Endothelial cell of umbilical vein (primary cell): ENCODE measurements at regions not wholly inside any gene's neighbourhood (a gene's known extent, or its start where the extent isn't known, plus 50 kb on each side); places are given as distances from the start of the nearest gene placed in this dataset.

Source experiments
- BruUV-seq: library from RNA; stranded (reverse); fragments of 400-500 nt; replicated peaks from 2 replicates; lab custom pipeline; 2021; lab: Mats Ljungman, UMichigan
- CTCF ChIA-PET: fragments of 300-600, 350-600 bp; sonication (Branson Sonifier 250); formaldehyde crosslinking; loops from one replicate; lab custom pipeline; 2021; ENCODE audit warnings: antibody characterized with exemption, inconsistent platforms; lab: Charles Lee
- POLR2A ChIA-PET: fragments of 300-600, 350-600 bp; sonication (Branson Sonifier 250); formaldehyde crosslinking; loops from one replicate; lab custom pipeline; 2021; ENCODE audit warnings: antibody characterized with exemption, inconsistent platforms; lab: Charles Lee
- DNase-seq: peaks from one replicate; pipeline ENCODE4 v3.0.0-alpha.2; 2011; ENCODE audit warnings: low read depth, low spot score
- FAIRE-seq: peaks from 2 replicates; lab custom pipeline; 2011; peaks lifted over from hg19 to GRCh38; lab: Jason Lieb, UNC
- H2AFZ ChIP-seq: 2 replicates; pipeline ENCODE4 v1.6.0; 2012; ENCODE audit warnings: low read depth, low read length, control low read depth, inconsistent platforms
- H3K27ac ChIP-seq: 2 replicates; pipeline ENCODE4 v1.5.1; 2011; ENCODE audit warnings: low read depth, mild to moderate bottlenecking, control low read depth, low read length, moderate library complexity; ENCODE audit not compliant: insufficient read depth
- H3K27me3 ChIP-seq, 2 experiments: 2 replicates each; pipeline versions ENCODE4 v1.6.0 to v1.6.1; 2011; ENCODE audit warnings: low read length in 2 of 2, mixed read lengths in 1 of 2; ENCODE audit not compliant: control insufficient read depth in 2 of 2, insufficient read depth in 2 of 2
- H3K36me3 ChIP-seq, 2 experiments: 2 replicates in 1 of 2; 3 replicates in 1 of 2; pipeline ENCODE4 v1.5.1; 2011; ENCODE audit warnings: low read length in 2 of 2, mild to moderate bottlenecking in 1 of 2, moderate library complexity in 1 of 2; ENCODE audit not compliant: control insufficient read depth in 2 of 2, insufficient read depth in 2 of 2; ENCODE audit errors: extremely low read depth in 1 of 2
- H3K4me1 ChIP-seq: 3 replicates; pipeline ENCODE4 v1.5.1; 2011; ENCODE audit warnings: mild to moderate bottlenecking, low read length; ENCODE audit not compliant: control insufficient read depth, insufficient read depth; ENCODE audit errors: extremely low read depth
- H3K4me2 ChIP-seq: 2 replicates; pipeline ENCODE4 v1.6.1; 2011; ENCODE audit warnings: low read length, control low read depth, mixed read lengths; ENCODE audit not compliant: insufficient read depth
- H3K4me3 ChIP-seq, 3 experiments: fragments of 200-600 bp in 1 of 3; sonication (generic), shearing (Covaris generic) in 1 of 3; replicated peaks in 1 of 3; 2 replicates each; pipeline ENCODE4 v1.5.1; 2011 to 2016; ENCODE audit warnings: control low read depth in 3 of 3, low read length in 3 of 3, mild to moderate bottlenecking in 2 of 3, inconsistent platforms in 1 of 3, low read depth in 1 of 3, moderate library complexity in 1 of 3; ENCODE audit not compliant: insufficient read depth in 1 of 3
- H3K79me2 ChIP-seq: 2 replicates; pipeline ENCODE4 v1.6.0; 2012; ENCODE audit warnings: low read length, inconsistent platforms; ENCODE audit not compliant: control insufficient read depth, insufficient read depth
- H3K9ac ChIP-seq: replicated peaks from 2 replicates; pipeline ENCODE3; 2011; ENCODE audit warnings: low read length, control low read depth; ENCODE audit not compliant: insufficient read depth; ENCODE audit errors: extremely low read depth
- H3K9me1 ChIP-seq: replicated peaks from 3 replicates; pipeline ENCODE4 v1.6.0; 2011; ENCODE audit warnings: mild to moderate bottlenecking, low read length; ENCODE audit not compliant: control insufficient read depth, insufficient read depth; ENCODE audit errors: extremely low read depth
- H3K9me3 ChIP-seq: replicated peaks from 2 replicates; pipeline ENCODE4 v1.5.1; 2012; ENCODE audit warnings: low read length, inconsistent platforms; ENCODE audit not compliant: control insufficient read depth, insufficient read depth
- H4K20me1 ChIP-seq: replicated peaks from 2 replicates; pipeline ENCODE3; 2011; ENCODE audit warnings: mild to moderate bottlenecking, low read length; ENCODE audit not compliant: control insufficient read depth, insufficient read depth; ENCODE audit errors: extremely low read depth
- FOS ChIP-seq: IDR thresholded peaks from 2 replicates; pipeline ENCODE4 v1.6.1; 2011; ENCODE audit warnings: mild to moderate bottlenecking, low read length, moderate library complexity, borderline replicate concordance; ENCODE audit not compliant: insufficient read depth
- GATA2 ChIP-seq: IDR thresholded peaks from 2 replicates; pipeline ENCODE4 v1.7.0; 2011; ENCODE audit warnings: low read depth, mild to moderate bottlenecking, moderate library complexity, mixed read lengths, low read length; ENCODE audit not compliant: insufficient read length, insufficient read depth
- JUN ChIP-seq: IDR thresholded peaks from 2 replicates; pipeline ENCODE4 v1.6.1; 2011; ENCODE audit warnings: borderline replicate concordance, low read depth; ENCODE audit not compliant: insufficient read length, insufficient read depth
- MYC ChIP-seq: IDR thresholded peaks from one replicate; pipeline ENCODE4 v1.6.1; 2011; ENCODE audit warnings: mild to moderate bottlenecking, low read depth, low read length
- POLR2A ChIP-seq: IDR thresholded peaks from 2 replicates; pipeline ENCODE4 v1.6.1; 2012; ENCODE audit warnings: low read depth, mild to moderate bottlenecking, control low read depth, low read length
- POLR2AphosphoS5 ChIP-seq: IDR thresholded peaks from 2 replicates; pipeline ENCODE4 v1.6.1; 2012; ENCODE audit warnings: low read depth, mild to moderate bottlenecking, control low read depth, low read length, moderate library complexity; ENCODE audit not compliant: insufficient read depth
- dilution Hi-C: fragments of 300-500 bp; cut with MboI; formaldehyde crosslinking; loops from one replicate; pipeline ENCODE4 v1.15.0; 2019; ENCODE audit warnings: low sequenced_read_pairs; ENCODE audit not compliant: extremely low pct_ligation_motif_present
- intact Hi-C: fragments of 100-400 bp; cut with micrococcal nuclease; formaldehyde crosslinking; loops from one replicate; pipeline ENCODE4 v1.10.0; 2022
- TF ChIP-seq, protein P1 (sequence below), 2 donors: IDR thresholded peaks; 1 replicate in 1 of 2; 2 replicates in 1 of 2; pipeline ENCODE4 v1.5.1; 2011; ENCODE audit warnings: low read length in 2 of 2, mild to moderate bottlenecking in 2 of 2, moderate library complexity in 2 of 2, control low read depth in 1 of 2, inconsistent platforms in 1 of 2, low read depth in 1 of 2; ENCODE audit not compliant: insufficient read depth in 1 of 2; ENCODE audit errors: extremely low read depth in 1 of 2
- TF ChIP-seq, protein P2 (sequence below): IDR thresholded peaks from 2 replicates; pipeline ENCODE4 v1.6.1; 2011; ENCODE audit not compliant: insufficient read depth, insufficient read length

DNA sequence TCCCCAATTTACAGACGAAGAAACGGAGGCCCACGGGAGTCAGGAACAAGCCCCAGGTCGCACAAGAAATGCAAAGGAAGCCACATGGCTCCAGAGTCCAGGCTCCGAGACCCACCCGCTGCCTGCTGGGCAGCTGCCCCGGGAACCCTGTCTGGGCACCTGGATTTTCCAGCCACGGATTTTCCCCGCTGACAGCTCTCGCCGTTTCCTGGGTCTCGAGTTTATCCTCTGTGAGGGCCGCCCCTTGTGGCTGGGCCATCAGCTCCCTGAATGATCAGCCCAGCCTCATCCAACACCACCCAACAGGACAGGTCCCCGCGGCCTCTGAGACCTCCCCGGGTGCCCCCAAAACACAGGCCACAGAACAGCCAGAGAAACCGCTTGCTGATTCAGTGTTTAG lies 189.7 kb downstream of the BRD1 start:
- Histone ChIP-seq H3K27ac (no peak overlapping the region), H2AFZ (no peak overlapping the region), H3K27me3 (no peaks in the 10 kb centered on the region), H3K4me1 (no peaks in the 10 kb centered on the region), H3K36me3 (no peaks in the 10 kb centered on the region), H4K20me1 (no peaks in the 10 kb centered on the region), H3K9me3 (no peaks in the 10 kb centered on the region), H3K9me1 (no peaks in the 10 kb centered on the region), H3K4me2 (no peak overlapping the region), H3K4me3 (no peak overlapping the region), H3K9ac (no peak overlapping the region), H3K79me2 (no peaks in the 10 kb centered on the region)
- POLR2A ChIA-PET: interaction anchor here (0.6 kb wide), 1 partner anchor 272 kb away, joined by 3 read pairs; no protein-coding TSS in a partner anchor
- CTCF ChIA-PET: no interaction called here
- no TSS peak for BruUV-seq
- intact Hi-C loops (no loop called here), dilution Hi-C loops (no loop called here)
- FAIRE-seq (no peak), DNase-seq (no peak)
- TF ChIP-seq POLR2AphosphoS5: no peak

DNA sequence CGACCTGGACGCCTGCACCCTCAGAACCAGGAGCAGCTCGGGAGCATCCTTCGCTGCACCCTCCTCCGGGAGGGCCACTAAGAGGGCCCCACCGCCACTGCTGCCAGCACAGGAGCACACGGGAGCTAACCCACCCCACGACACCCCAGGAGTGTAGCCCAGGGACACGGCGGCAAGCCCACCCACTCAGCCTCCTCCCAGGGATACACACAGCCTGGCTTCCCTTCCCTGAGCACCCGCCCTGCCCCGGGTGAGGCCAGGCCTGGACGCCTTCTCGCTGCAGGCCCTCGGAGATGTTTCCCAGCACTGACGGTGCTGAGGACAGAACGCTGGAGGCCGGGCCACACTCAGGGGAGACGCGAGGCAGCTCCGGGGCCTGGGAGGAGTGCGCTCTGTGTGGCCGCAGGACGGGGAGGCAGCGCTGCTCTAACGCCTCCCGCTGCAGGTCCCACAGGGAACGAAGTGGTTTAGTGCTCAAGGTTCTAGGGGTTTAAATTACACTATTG lies 190.4 kb downstream of the BRD1 start:
- Histone ChIP-seq H3K27me3 (no peaks in the 10 kb centered on the region), H2AFZ (no peak overlapping the region), H3K4me2 (no peak overlapping the region), H3K9me1 (no peaks in the 10 kb centered on the region), H3K27ac (no peak overlapping the region), H3K9me3 (no peaks in the 10 kb centered on the region), H3K9ac (no peak overlapping the region), H3K79me2 (no peaks in the 10 kb centered on the region), H3K4me3 (no peak overlapping the region), H4K20me1 (no peaks in the 10 kb centered on the region), H3K36me3 (no peaks in the 10 kb centered on the region), H3K4me1 (peaks cover under 1% of the 10 kb centered on the region)
- DNase-seq (no peak), FAIRE-seq (no peak)
- dilution Hi-C loops: no loop called here
- intact Hi-C loops: no loop called here
- no TSS peak for BruUV-seq
- TF ChIP-seq, protein P1, sequence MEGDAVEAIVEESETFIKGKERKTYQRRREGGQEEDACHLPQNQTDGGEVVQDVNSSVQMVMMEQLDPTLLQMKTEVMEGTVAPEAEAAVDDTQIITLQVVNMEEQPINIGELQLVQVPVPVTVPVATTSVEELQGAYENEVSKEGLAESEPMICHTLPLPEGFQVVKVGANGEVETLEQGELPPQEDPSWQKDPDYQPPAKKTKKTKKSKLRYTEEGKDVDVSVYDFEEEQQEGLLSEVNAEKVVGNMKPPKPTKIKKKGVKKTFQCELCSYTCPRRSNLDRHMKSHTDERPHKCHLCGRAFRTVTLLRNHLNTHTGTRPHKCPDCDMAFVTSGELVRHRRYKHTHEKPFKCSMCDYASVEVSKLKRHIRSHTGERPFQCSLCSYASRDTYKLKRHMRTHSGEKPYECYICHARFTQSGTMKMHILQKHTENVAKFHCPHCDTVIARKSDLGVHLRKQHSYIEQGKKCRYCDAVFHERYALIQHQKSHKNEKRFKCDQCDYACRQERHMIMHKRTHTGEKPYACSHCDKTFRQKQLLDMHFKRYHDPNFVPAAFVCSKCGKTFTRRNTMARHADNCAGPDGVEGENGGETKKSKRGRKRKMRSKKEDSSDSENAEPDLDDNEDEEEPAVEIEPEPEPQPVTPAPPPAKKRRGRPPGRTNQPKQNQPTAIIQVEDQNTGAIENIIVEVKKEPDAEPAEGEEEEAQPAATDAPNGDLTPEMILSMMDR (IDR thresholded peaks at IDR 0.05; ENCODE audit: extremely low read depth in 1 of 2, insufficient read depth in 1 of 2, low read depth in 1 of 2, low read length in 2 of 2): no peak
- TF ChIP-seq GATA2 (no peak), FOS (no peak), JUN (no peak), POLR2A (no peak), MYC (no peak)
- TF ChIP-seq, protein P2, sequence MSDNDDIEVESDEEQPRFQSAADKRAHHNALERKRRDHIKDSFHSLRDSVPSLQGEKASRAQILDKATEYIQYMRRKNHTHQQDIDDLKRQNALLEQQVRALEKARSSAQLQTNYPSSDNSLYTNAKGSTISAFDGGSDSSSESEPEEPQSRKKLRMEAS: no peak
- POLR2A ChIA-PET: no interaction called here
- CTCF ChIA-PET: no interaction called here
